ENCODE measurements at regions not wholly inside any gene's neighbourhood (a gene's known extent, or its start where the extent isn't known, plus 50 kb on each side); places are given as distances from the start of the nearest gene placed in this dataset.
A peak's percentile ranks its signal among the peaks of the same experiment; 100 is the strongest.

GRCh38 chr4:36446275-36446674 lies 164.9 kb downstream of the DTHD1 start:
- Mint-ChIP-seq H3K4me3 (no peak overlapping the region), H3K36me3 (no peaks in the 10 kb centered on the region), H3K27ac (no peak overlapping the region), H3K27me3 (peaks cover 6 to 16% (median 7%) of the 10 kb centered on the region in 3 donors), H3K9me3 (peaks cover 0 to 2% (median 0%) of the 10 kb centered on the region in 7 donors), H3K4me1 (no peaks in the 10 kb centered on the region)
- no peak for ATAC-seq (ENCODE audit: low read depth in 2 of 2)
- DNase-seq: no peak

- peaks cover 0 to 11% (median 2%) of the 10 kb centered on the region in 7 donors for H3K9me3 Mint-ChIP-seq
- peaks cover 0 to 11% (median 10%) of the 10 kb centered on the region in 3 donors for H3K27me3 Mint-ChIP-seq
- H3K36me3 Mint-ChIP-seq: no peaks in the 10 kb centered on the region
- no peak overlapping the region for H3K4me3 Mint-ChIP-seq
- DNase-seq (no peak), ATAC-seq (ENCODE audit: low read depth in 2 of 2) (no peak)
- H3K27ac Mint-ChIP-seq: no peak overlapping the region
- H3K4me1 Mint-ChIP-seq: no peaks in the 10 kb centered on the region
These were observed 179.9 kb downstream of the DTHD1 start for GRCh38 chr4:36461344-36461743.

- Mint-ChIP-seq H3K27me3 (peaks cover 8 to 11% (median 9%) of the 10 kb centered on the region in 3 donors), H3K4me3 (no peak overlapping the region), H3K4me1 (no peaks in the 10 kb centered on the region), H3K9me3 (no peaks in the 10 kb centered on the region), H3K36me3 (no peaks in the 10 kb centered on the region), H3K27ac (no peak overlapping the region)
- DNase-seq (no peak), ATAC-seq (ENCODE audit: low read depth in 2 of 2) (no peak)
These were observed 186.3 kb downstream of the DTHD1 start for GRCh38 chr4:36467670-36468069.

- no peak for ATAC-seq (ENCODE audit: low read depth in 2 of 2)
- H3K27me3 Mint-ChIP-seq: peaks cover 3 to 5% (median 3%) of the 10 kb centered on the region in 3 donors
- no peaks in the 10 kb centered on the region for H3K4me1 Mint-ChIP-seq
- no peaks in the 10 kb centered on the region for H3K36me3 Mint-ChIP-seq
- H3K4me3 Mint-ChIP-seq: no peak overlapping the region
- no peak overlapping the region for H3K27ac Mint-ChIP-seq
- no peak for DNase-seq
- H3K9me3 Mint-ChIP-seq: no peaks in the 10 kb centered on the region
These were observed 190.5 kb downstream of the DTHD1 start for GRCh38 chr4:36471903-36472302.

- peaks cover 5 to 10% (median 7%) of the 10 kb centered on the region in 3 donors for H3K27me3 Mint-ChIP-seq
- ATAC-seq (ENCODE audit: low read depth in 2 of 2) (no peak), DNase-seq (no peak)
- no peaks in the 10 kb centered on the region for H3K36me3 Mint-ChIP-seq
- no peaks in the 10 kb centered on the region for H3K9me3 Mint-ChIP-seq
- H3K4me1 Mint-ChIP-seq: no peaks in the 10 kb centered on the region
- H3K4me3 Mint-ChIP-seq: no peak overlapping the region
- H3K27ac Mint-ChIP-seq: no peak overlapping the region
These were observed 194.7 kb downstream of the DTHD1 start for GRCh38 chr4:36476135-36476534.

- no peak for ATAC-seq (ENCODE audit: low read depth in 2 of 2)
- Mint-ChIP-seq H3K27ac (no peak overlapping the region), H3K36me3 (no peaks in the 10 kb centered on the region), H3K9me3 (peaks cover 0 to 3% (median 0%) of the 10 kb centered on the region in 7 donors), H3K4me1 (no peaks in the 10 kb centered on the region), H3K4me3 (no peak overlapping the region), H3K27me3 (peaks cover 10 to 14% (median 11%) of the 10 kb centered on the region in 3 donors)
- no peak for DNase-seq
These were observed 196.4 kb downstream of the DTHD1 start for GRCh38 chr4:36477861-36478260.

- H3K4me1 Mint-ChIP-seq: no peaks in the 10 kb centered on the region
- no peak for ATAC-seq (ENCODE audit: low read depth in 2 of 2)
- H3K27me3 Mint-ChIP-seq: peaks cover 6 to 15% (median 9%) of the 10 kb centered on the region in 3 donors
- H3K4me3 Mint-ChIP-seq: no peak overlapping the region
- H3K36me3 Mint-ChIP-seq: no peaks in the 10 kb centered on the region
- no peak for DNase-seq
- no peak overlapping the region for H3K27ac Mint-ChIP-seq
- peaks cover 0 to 3% (median 0%) of the 10 kb centered on the region in 7 donors for H3K9me3 Mint-ChIP-seq
These were observed 204.5 kb downstream of the DTHD1 start for GRCh38 chr4:36485885-36486284.

GRCh38 chr4:36489798-36490197 lies 208.4 kb downstream of the DTHD1 start:
- H3K4me3 Mint-ChIP-seq: no peak overlapping the region
- no peaks in the 10 kb centered on the region for H3K4me1 Mint-ChIP-seq
- DNase-seq: no peak
- no peak overlapping the region for H3K27ac Mint-ChIP-seq
- no peak for ATAC-seq (ENCODE audit: low read depth in 2 of 2)
- peaks cover 0 to 8% (median 6%) of the 10 kb centered on the region in 3 donors for H3K27me3 Mint-ChIP-seq
- peaks cover 0 to 2% (median 0%) of the 10 kb centered on the region in 7 donors for H3K9me3 Mint-ChIP-seq
- no peaks in the 10 kb centered on the region for H3K36me3 Mint-ChIP-seq

GRCh38 chr4:36492041-36492440 lies 210.6 kb downstream of the DTHD1 start:
- no peaks in the 10 kb centered on the region for H3K4me1 Mint-ChIP-seq
- H3K9me3 Mint-ChIP-seq: peaks cover 0 to 2% (median 0%) of the 10 kb centered on the region in 7 donors
- no peak overlapping the region for H3K27ac Mint-ChIP-seq
- no peaks in the 10 kb centered on the region for H3K36me3 Mint-ChIP-seq
- peaks cover 0 to 6% (median 4%) of the 10 kb centered on the region in 3 donors for H3K27me3 Mint-ChIP-seq
- H3K4me3 Mint-ChIP-seq: no peak overlapping the region
- DNase-seq (no peak), ATAC-seq (ENCODE audit: low read depth in 2 of 2) (no peak)

- ATAC-seq (ENCODE audit: low read depth in 2 of 2): no peak
- H3K27me3 Mint-ChIP-seq: peaks cover 0 to 4% (median 1%) of the 10 kb centered on the region in 3 donors
- H3K4me1 Mint-ChIP-seq: no peaks in the 10 kb centered on the region
- DNase-seq: no peak
- H3K9me3 Mint-ChIP-seq: peaks cover 0 to 2% (median 0%) of the 10 kb centered on the region in 7 donors
- H3K36me3 Mint-ChIP-seq: no peaks in the 10 kb centered on the region
- H3K4me3 Mint-ChIP-seq: no peak overlapping the region
- H3K27ac Mint-ChIP-seq: no peak overlapping the region
These were observed 211.2 kb downstream of the DTHD1 start for GRCh38 chr4:36492590-36492989.

GRCh38 chr4:36493251-36493650 lies 211.8 kb downstream of the DTHD1 start:
- H3K4me1 Mint-ChIP-seq: no peaks in the 10 kb centered on the region
- peaks cover 0 to 2% (median 0%) of the 10 kb centered on the region in 7 donors for H3K9me3 Mint-ChIP-seq
- H3K27ac Mint-ChIP-seq: no peak overlapping the region
- no peak overlapping the region for H3K4me3 Mint-ChIP-seq
- H3K36me3 Mint-ChIP-seq: no peaks in the 10 kb centered on the region
- peaks cover 0 to 4% (median 0%) of the 10 kb centered on the region in 3 donors for H3K27me3 Mint-ChIP-seq
- DNase-seq (no peak), ATAC-seq (ENCODE audit: low read depth in 2 of 2) (no peak)

GRCh38 chr4:36494016-36494415 lies 212.6 kb downstream of the DTHD1 start:
- H3K9me3 Mint-ChIP-seq: no peaks in the 10 kb centered on the region
- H3K27ac Mint-ChIP-seq: peak overlapping the region in 1 of 6 donors; percentile 8
- H3K4me3 Mint-ChIP-seq: no peak overlapping the region
- no peaks in the 10 kb centered on the region for H3K4me1 Mint-ChIP-seq
- DNase-seq (no peak), ATAC-seq (ENCODE audit: low read depth in 2 of 2) (no peak)
- H3K36me3 Mint-ChIP-seq: no peaks in the 10 kb centered on the region
- peaks cover 0 to 4% (median 0%) of the 10 kb centered on the region in 3 donors for H3K27me3 Mint-ChIP-seq

GRCh38 chr4:36494747-36495146 lies 213.3 kb downstream of the DTHD1 start:
- Mint-ChIP-seq H3K27ac (no peak overlapping the region), H3K4me1 (no peaks in the 10 kb centered on the region), H3K27me3 (peaks cover 0 to 4% (median 0%) of the 10 kb centered on the region in 3 donors), H3K4me3 (no peak overlapping the region), H3K36me3 (no peaks in the 10 kb centered on the region), H3K9me3 (no peaks in the 10 kb centered on the region)
- no peak for ATAC-seq (ENCODE audit: low read depth in 2 of 2)
- DNase-seq: no peak

- DNase-seq (no peak), ATAC-seq (ENCODE audit: low read depth in 2 of 2) (no peak)
- H3K27ac Mint-ChIP-seq: no peak overlapping the region
- H3K4me1 Mint-ChIP-seq: no peaks in the 10 kb centered on the region
- H3K27me3 Mint-ChIP-seq: peaks cover 0 to 15% (median 10%) of the 10 kb centered on the region in 3 donors
- no peak overlapping the region for H3K4me3 Mint-ChIP-seq
- H3K9me3 Mint-ChIP-seq: peaks cover 0 to 5% (median 1%) of the 10 kb centered on the region in 7 donors
- H3K36me3 Mint-ChIP-seq: no peaks in the 10 kb centered on the region
These were observed 220.9 kb downstream of the DTHD1 start for GRCh38 chr4:36502350-36502749.

- H3K4me3 Mint-ChIP-seq: no peak overlapping the region
- H3K4me1 Mint-ChIP-seq: no peaks in the 10 kb centered on the region
- H3K27me3 Mint-ChIP-seq: peaks cover 0 to 5% (median 5%) of the 10 kb centered on the region in 3 donors
- peaks cover 0 to 6% (median 2%) of the 10 kb centered on the region in 7 donors for H3K9me3 Mint-ChIP-seq
- ATAC-seq (ENCODE audit: low read depth in 2 of 2) (no peak), DNase-seq (no peak)
- H3K27ac Mint-ChIP-seq: no peak overlapping the region
- no peaks in the 10 kb centered on the region for H3K36me3 Mint-ChIP-seq
These were observed 227.0 kb downstream of the DTHD1 start for GRCh38 chr4:36508394-36508793.
